ENCODE measurements at regions not wholly inside any gene's neighbourhood (a gene's known extent, or its start where the extent isn't known, plus 50 kb on each side); places are given as distances from the start of the nearest gene placed in this dataset.

GRCh38 chr4:153929675-153930074, 140.8 kb upstream of the SFRP2 start:
- no peak overlapping the region for H2BK20ac ChIP-seq (ENCODE audit: low read length)
- H4K8ac ChIP-seq (ENCODE audit: extremely low read depth, insufficient read depth, low read length): no peak overlapping the region
- H3K23me2 ChIP-seq (ENCODE audit: low read depth, low read length): no peaks in the 10 kb centered on the region
- no peak overlapping the region for H3K4me3 ChIP-seq (ENCODE audit: extremely low read depth in 1 of 4, insufficient read depth in 2 of 4, low read depth in 3 of 4, low read length in 4 of 4)
- H3K27ac ChIP-seq (ENCODE audit: low read depth, low read length): no peak overlapping the region
- H3K4me1 ChIP-seq (replicated peaks in 1 of 4; ENCODE audit: control insufficient read depth in 3 of 4, insufficient read depth in 4 of 4, low read length in 3 of 4): peaks cover 0 to 2% (median under 1%) of the 10 kb centered on the region in 4 experiments; a peak in 1 of 7 replicates
- H3K56ac ChIP-seq (replicated peaks; ENCODE audit: insufficient read length, low read depth, low read length): no peak overlapping the region
- H3K14ac ChIP-seq (ENCODE audit: insufficient read length): no peak overlapping the region
- H3K79me1 ChIP-seq (ENCODE audit: low read depth, low read length): no peaks in the 10 kb centered on the region
- H3K4me2 ChIP-seq (ENCODE audit: insufficient read depth in 1 of 2, low read depth in 2 of 2, low read length in 2 of 2): no peak overlapping the region
- H3K9me3 ChIP-seq (ENCODE audit: insufficient read depth in 2 of 2, low read depth in 1 of 2, low read length in 1 of 2): no peaks in the 10 kb centered on the region
- no peak overlapping the region for H4K5ac ChIP-seq (ENCODE audit: insufficient read length, low read depth, low read length)
- H2BK5ac ChIP-seq (ENCODE audit: low read depth, low read length): no peak overlapping the region
- H3K18ac ChIP-seq (ENCODE audit: extremely low read depth, low read length): no peak overlapping the region
- H2AFZ ChIP-seq (ENCODE audit: low read length): no peak overlapping the region
- CTCF ChIA-PET (ENCODE audit: partially characterized antibody): interaction anchor here (1.4 kb wide), 1 partner anchor 9 kb away, joined by 4 read pairs; no protein-coding TSS in a partner anchor
- H3K36me3 ChIP-seq (ENCODE audit: control insufficient read depth in 2 of 4, insufficient read depth in 4 of 4, low read length in 3 of 4): no peaks in the 10 kb centered on the region
- H2BK120ac ChIP-seq (replicated peaks; ENCODE audit: low read depth, low read length): no peak overlapping the region
- FAIRE-seq: no peak
- no peak overlapping the region for H4K91ac ChIP-seq (replicated peaks; ENCODE audit: insufficient read length, low read length)
- no peak overlapping the region for H2AK5ac ChIP-seq (ENCODE audit: low read depth, low read length)
- WGBS, 2 experiments (ENCODE audit: extremely low coverage in 1 of 2, insufficient coverage in 1 of 2, insufficient read length in 1 of 2, insufficient replicate concordance in 2 of 2, low coverage in 1 of 2, low lambda C conversion rate in 2 of 2, missing lambda C conversion rate in 1 of 2): 86% methylated on average over 5 of the region's 5 CpGs; no CpG with 5 or more reads in 1 of the 2 experiments
- no peak overlapping the region for H2BK15ac ChIP-seq (ENCODE audit: low read length)
- no peak overlapping the region for H3K23ac ChIP-seq (ENCODE audit: insufficient read length)
- H4K20me1 ChIP-seq (replicated peaks in 1 of 2; ENCODE audit: control insufficient read depth in 1 of 2, insufficient read depth in 2 of 2, low read length in 2 of 2): no peaks in the 10 kb centered on the region
- TF ChIP-seq PHF8 (conservative IDR thresholded peaks at IDR 0.05; ENCODE audit: low read depth, low read length) (no peak), CREB1 (IDR thresholded peaks at IDR 0.05) (no peak), RAD21 (IDR thresholded peaks at IDR 0.05 in 1 of 2, conservative IDR thresholded peaks at IDR 0.05 in 1 of 2; ENCODE audit: low read depth in 2 of 2, low read length in 2 of 2) (no peak), CBX8 (IDR thresholded peaks at IDR 0.05; ENCODE audit: borderline replicate concordance, low read depth, low read length) (no peak), KDM4A (IDR thresholded peaks at IDR 0.05; ENCODE audit: low read depth, low read length, severe bottlenecking) (no peak)
- no peak overlapping the region for H3K9ac ChIP-seq (replicated peaks in 1 of 4; ENCODE audit: extremely low read depth in 1 of 4, low read depth in 3 of 4, low read length in 3 of 4)
- POLR2A ChIA-PET (ENCODE audit: partially characterized antibody): interaction anchor here (1.0 to 1.3 kb wide), 2 partner anchors 137 to 139 kb away, joined by 3 to 4 read pairs; no protein-coding TSS in a partner anchor
- H3K27me3 ChIP-seq (replicated peaks in 1 of 4; ENCODE audit: control insufficient read depth in 3 of 4, extremely low read depth in 1 of 4, insufficient read depth in 3 of 4, low read length in 3 of 4): no peaks in the 10 kb centered on the region
- no peak overlapping the region for H3K4ac ChIP-seq (replicated peaks; ENCODE audit: insufficient read length, low read depth, low read length)
- DNase-seq (ENCODE audit: low read depth in 1 of 2, low spot score in 2 of 2): no peak
- H3K79me2 ChIP-seq (ENCODE audit: control insufficient read depth in 1 of 2, insufficient read depth in 2 of 2, low read length in 2 of 2): no peaks in the 10 kb centered on the region
- H2BK12ac ChIP-seq (ENCODE audit: low read depth, low read length): no peak overlapping the region

Data from H1 (cell line).